Myocyte (in vitro differentiated cells): ENCODE measurements at regions not wholly inside any gene's neighbourhood (a gene's known extent, or its start where the extent isn't known, plus 50 kb on each side); places are given as distances from the start of the nearest gene placed in this dataset.
"Not testable (repeated sequence)": the region's sequence is repeated elsewhere in the genome, so short reads cannot be mapped to it uniquely, and the experiment has no call there.

Source experiments
- DNase-seq: peaks from one replicate; pipeline ENCODE4 v3.0.0-alpha.2; 2012; ENCODE audit warnings: low read depth

GRCh38 chr3:21028412-21028811, 722.6 kb downstream of the ZNF385D start:
- DNase-seq = no peak

DNA sequence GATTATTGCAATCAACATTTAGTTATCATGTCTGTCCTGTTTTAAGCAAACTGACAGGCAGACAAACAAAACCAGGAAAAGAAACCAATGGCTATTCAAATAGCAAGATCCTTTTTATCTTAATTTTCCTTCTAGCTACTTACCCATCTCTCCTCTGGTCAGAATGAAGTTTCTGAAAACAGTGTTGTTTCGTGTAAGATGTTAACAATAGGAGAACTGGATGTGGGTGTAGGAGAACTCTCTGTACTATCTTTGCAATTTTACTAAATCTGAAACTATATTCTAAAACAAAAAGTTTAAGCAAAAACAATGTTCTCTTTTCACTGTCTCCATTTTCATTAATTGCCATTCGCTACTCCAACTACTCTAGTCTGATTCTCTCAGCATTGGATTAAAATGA, 726.4 kb downstream of the ZNF385D start:
- no peak for DNase-seq

GRCh38 chr3:21020681-21021080, 730.3 kb downstream of the ZNF385D start:
- DNase-seq = no peak

DNA sequence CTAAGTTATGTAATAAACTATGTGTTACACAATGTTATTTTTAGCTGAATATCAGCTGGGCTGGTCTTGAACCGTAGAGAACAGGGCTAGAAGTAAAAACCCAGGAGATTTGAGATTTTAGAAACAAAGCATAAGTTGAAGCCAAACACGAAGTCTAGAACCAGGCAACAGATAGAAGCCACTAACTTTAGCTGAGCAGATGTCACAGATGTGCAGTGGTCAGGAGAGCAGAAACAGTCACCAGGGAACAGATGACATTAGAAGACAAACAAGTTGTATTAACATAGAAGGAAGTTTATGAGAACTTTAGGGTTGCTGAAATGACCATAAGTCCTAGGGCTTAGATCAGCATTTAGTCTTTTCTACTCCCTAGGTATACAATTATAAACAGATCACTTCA, 731.0 kb downstream of the ZNF385D start:
- DNase-seq = no peak

DNA sequence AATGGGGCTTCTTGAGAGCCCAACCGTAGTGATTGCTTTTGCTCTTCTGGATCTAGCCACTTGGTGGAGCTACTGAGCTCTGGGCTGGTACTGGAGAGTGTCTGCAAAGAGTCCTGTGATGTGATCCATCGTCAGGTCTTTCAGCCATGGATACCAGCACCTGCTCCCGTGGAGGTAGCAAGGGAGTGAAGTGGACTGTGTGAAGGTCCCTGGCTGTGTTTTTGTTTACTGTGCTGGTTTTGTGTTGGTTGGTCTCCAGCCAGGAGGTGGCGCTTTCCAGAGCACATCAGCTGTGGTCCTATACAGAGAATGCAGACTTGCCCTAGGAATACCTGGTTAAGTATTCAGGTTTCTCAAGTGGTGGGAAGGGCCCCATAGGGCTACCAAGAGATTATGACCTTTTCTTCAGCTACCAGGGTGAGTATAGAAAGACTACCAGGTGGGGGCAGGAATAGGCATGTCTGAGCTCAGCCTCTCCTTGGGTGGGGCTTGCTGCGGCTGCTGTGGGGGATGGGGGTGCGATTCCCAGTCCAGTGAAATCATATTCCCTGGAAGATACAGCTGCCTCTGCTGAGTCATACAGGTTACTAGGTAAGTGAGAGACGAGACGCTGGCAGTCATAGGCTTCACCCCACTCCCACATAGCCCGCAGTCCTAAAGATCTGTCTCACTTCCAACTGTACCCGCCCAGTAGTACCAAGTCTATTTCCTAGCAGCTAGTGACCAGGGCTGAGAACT, 733.7 kb downstream of the ZNF385D start:
- no peak for DNase-seq

GRCh38 chr3:21013566-21013965, 737.4 kb downstream of the ZNF385D start:
- DNase-seq = no peak

GRCh38 chr3:20999661-21000060, 751.3 kb downstream of the ZNF385D start:
- DNase-seq = no peak

DNA sequence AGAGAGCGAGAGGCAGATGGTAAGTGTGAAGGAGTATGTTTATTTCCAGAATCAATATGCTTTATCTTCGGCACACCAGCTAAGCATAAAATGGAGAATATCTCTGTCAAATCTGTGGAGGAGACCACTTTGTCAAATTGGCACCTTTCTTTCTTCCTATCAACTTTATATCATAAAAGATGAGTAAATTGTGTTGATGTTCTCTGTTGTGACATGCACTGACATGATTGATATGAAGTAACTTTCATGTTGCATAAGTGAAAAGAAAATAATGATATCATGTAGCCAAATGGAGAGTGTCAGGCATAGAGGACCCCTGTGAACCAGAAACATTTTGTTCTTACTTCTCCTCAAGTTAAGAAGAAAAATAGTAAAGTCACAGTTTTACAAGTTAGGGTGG, 753.8 kb downstream of the ZNF385D start:
- DNase-seq = no peak

- no peak for DNase-seq
Measured at GRCh38 chr3:20990896-20991295, 760.1 kb downstream of the ZNF385D start.

GRCh38 chr3:20989653-20990052, 761.4 kb downstream of the ZNF385D start:
- not testable (repeated sequence) for DNase-seq

GRCh38 chr3:20984594-20985205, 766.3 kb downstream of the ZNF385D start:
- DNase-seq = peak; percentile 32

DNA sequence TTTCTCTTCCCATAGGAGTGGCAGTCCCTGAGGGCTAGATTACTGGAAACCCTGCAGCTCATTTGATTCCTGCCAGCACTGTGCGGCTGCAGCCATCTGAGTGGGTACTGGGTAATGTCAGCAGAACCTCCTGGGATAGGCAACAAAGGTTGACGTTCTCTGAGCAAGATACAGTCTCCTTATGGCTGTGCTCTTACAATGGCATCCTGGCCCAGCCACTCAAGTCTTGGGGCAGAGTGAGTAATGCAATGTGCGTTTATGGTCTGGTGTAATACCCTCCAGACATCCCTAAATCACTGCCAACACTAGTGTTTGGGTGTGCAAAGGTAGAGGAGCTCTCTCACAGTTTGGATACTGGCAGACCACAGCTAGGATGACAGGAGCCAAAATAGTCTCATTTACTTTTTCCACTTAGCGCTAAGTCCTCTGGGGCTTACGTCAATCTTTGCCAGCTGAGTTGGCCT, 775.8 kb downstream of the ZNF385D start:
- no peak for DNase-seq

- no peak for DNase-seq
Measured at GRCh38 chr3:20974396-20974795, 776.6 kb downstream of the ZNF385D start.

GRCh38 chr3:20970807-20971206, 780.2 kb downstream of the ZNF385D start:
- peak; percentile 15 for DNase-seq

GRCh38 chr3:20967485-20967884, 781.5 kb upstream of the SGO1 start:
- not testable (repeated sequence) for DNase-seq

DNA sequence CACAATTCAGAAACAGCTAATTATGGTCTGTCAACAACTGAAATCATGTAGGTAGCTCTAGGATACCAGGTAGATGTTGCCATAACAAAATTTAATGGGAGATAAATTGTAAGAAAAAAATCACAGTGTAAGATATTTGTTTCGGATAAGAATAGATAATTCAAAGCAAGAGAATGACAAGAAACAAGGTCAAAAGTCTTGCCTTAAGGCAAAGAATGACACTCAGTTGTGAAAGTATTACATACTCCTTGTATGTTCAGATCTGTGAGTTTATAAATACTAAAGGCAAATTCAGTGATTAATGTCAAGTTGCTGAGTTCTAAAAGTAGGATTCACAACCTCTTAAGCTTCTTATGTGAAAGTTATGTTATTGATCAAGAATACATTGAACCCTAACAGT, 772.2 kb upstream of the SGO1 start:
- DNase-seq = no peak

DNA sequence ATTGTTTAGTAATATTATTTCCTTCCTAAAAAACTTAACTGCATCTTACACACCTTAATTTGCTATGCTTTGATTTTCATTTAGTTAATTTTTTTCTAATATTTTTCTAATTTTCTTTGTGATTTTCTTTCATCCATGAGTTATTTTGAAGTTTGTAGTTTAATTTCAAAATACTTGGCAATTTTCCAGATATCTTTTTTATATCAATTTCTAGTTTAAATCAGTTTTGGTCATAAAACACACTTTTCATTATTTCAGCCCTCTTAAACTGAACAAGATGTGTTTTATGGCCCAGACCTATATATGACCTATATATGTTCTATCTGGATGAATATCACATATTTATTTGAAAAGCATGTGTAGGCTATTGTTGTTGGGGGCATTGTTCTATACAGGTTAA, 759.9 kb upstream of the SGO1 start:
- DNase-seq = no peak

- DNase-seq = no peak
Measured at GRCh38 chr3:20935791-20936190, 749.8 kb upstream of the SGO1 start.

DNA sequence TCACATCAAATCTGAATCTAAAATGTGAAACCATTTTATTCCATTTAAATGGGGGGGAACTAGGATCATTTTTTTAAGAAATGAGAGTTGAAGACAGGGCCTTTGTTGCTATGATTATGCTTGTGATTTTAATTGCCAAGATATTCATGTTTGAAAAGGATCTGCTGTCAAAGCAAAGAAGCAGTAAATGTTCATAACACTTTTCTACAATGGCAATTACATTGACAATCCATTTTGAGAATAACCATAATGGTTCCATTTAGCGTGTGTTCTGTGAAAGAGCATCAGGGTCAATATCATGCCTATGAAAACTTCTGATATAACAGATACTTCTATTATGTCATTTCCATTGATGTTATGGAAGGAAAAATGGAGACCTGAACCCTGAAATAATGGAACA, 745.8 kb upstream of the SGO1 start:
- DNase-seq = no peak

DNA sequence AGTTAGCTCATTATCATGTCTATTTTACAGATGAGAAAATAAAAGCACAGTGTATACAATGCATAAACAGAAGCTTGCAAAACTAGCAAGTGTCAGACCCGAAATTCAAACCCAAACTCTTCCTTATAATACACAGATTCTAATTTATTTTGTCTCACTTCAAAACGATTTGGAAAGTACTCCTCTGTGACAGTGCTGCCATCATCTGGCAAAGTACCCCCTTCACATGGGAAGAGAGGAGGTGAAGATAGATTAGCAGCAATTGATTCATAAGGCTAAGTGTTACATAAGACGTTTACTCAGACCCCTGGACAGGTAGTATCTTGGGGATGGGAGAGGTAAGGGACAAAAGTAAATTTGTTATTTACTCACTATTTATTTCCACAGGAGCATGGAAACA, 744.0 kb upstream of the SGO1 start:
- DNase-seq = peak; percentile 6

DNA sequence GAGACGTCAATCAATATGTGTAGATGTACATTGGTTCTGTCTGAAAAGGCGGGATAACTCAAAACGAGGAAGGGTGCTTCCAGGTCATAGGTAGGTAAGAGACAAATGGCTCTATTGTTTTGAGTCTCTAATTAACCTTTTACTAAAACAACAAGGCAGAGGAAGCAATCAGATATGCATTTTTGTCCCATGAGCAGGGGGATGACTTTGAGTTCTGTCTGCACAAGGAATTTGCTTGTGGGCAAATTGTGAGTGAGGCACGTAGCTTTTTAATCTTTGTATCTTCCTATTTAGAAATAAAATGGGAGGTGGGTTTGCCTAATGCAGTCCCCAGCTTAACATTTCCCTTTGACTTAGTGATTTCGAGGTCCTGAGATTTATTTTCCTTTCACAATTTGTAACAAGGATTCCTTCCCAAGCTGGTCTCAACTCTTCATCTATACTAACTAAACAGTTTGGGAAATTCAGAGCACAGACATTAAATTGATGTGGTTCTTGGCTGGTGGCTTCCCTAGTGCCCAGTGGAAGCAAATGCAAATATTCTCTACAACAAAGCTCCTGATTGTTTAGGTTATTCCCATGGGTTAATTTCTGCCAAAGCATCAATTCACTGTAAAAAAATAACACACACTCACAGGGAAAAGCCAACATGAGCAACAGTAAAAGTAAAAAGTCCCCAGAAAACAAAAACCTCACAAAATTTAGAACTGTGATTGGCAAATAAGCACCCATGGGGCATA, 738.8 kb upstream of the SGO1 start:
- no peak for DNase-seq

DNA sequence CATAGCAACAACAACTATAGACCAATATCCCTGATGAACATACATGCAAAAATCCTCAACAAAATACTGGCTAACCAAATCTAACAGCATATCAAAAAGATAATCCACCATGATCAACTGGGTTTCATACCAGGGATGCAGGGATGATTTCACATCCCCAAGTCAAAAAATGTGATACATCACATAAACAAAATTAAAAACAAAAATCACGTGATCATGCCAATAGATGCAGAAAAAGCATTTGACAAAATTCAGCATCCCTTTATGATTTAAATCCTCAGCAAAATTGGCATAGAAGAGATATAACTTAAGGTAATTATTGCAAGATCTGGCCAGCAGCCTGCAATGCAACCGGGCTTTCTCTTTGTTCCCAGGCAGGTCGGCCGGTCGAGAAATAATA, 735.1 kb upstream of the SGO1 start:
- DNase-seq = not testable (repeated sequence)
